ENCODE measurements at regions not wholly inside any gene's neighbourhood (a gene's known extent, or its start where the extent isn't known, plus 50 kb on each side); places are given as distances from the start of the nearest gene placed in this dataset.

GRCh38 chr4:35556387-35556786, 687.9 kb downstream of the ARAP2 start:
- TF ChIP-seq CTCF (IDR thresholded peaks at IDR 0.05) (no peak), POLR2A (IDR thresholded peaks at IDR 0.05; ENCODE audit: low read depth) (no peak)
